SJCRH30 (cell line): ENCODE measurements at regions not wholly inside any gene's neighbourhood (a gene's known extent, or its start where the extent isn't known, plus 50 kb on each side); places are given as distances from the start of the nearest gene placed in this dataset.

Experiments
- DNase-seq, 2 experiments: peaks; one replicate each; pipeline ENCODE4 v3.0.0-alpha.2; 2015 to 2020
- H3K27ac ChIP-seq: fragments of 250-450 bp; sonication (Bioruptor Pico); 2 replicates; pipeline ENCODE4 v1.5.1; 2020; ENCODE audit warnings: mild to moderate bottlenecking, moderate library complexity
- H3K27me3 ChIP-seq: fragments of 250-450 bp; sonication (Bioruptor Pico); 2 replicates; pipeline ENCODE4 v1.5.1; 2020; ENCODE audit warnings: mild to moderate bottlenecking, moderate library complexity
- H3K36me3 ChIP-seq: fragments of 250-450 bp; sonication (Bioruptor Pico); 2 replicates; pipeline ENCODE4 v1.5.1; 2020; ENCODE audit warnings: mild to moderate bottlenecking, moderate library complexity
- H3K4me1 ChIP-seq: fragments of 250-450 bp; sonication (Bioruptor Pico); 2 replicates; pipeline ENCODE4 v1.5.1; 2020; ENCODE audit warnings: mild to moderate bottlenecking, moderate library complexity
- H3K4me3 ChIP-seq: fragments of 250-450 bp; sonication (Bioruptor Pico); 2 replicates; pipeline ENCODE4 v1.5.1; 2020; ENCODE audit warnings: mild to moderate bottlenecking, moderate library complexity
- H3K9me3 ChIP-seq: fragments of 250-450 bp; sonication (Bioruptor Pico); replicated peaks from 2 replicates; pipeline ENCODE4 v1.5.1; 2020; ENCODE audit warnings: mild to moderate bottlenecking, moderate library complexity

- H3K36me3 ChIP-seq = no peaks in the 10 kb centered on the region
- H3K27me3 ChIP-seq = no peaks in the 10 kb centered on the region
- no peak overlapping the region for H3K4me3 ChIP-seq
- no peaks in the 10 kb centered on the region for H3K9me3 ChIP-seq
- H3K4me1 ChIP-seq = no peaks in the 10 kb centered on the region
- no peak for DNase-seq
- no peak overlapping the region for H3K27ac ChIP-seq
Observed at GRCh38 chr2:4412637-4413187, 709.3 kb downstream of the DCDC2C start.

- H3K27me3 ChIP-seq = no peaks in the 10 kb centered on the region
- H3K27ac ChIP-seq = no peak overlapping the region
- no peaks in the 10 kb centered on the region for H3K36me3 ChIP-seq
- H3K9me3 ChIP-seq = no peaks in the 10 kb centered on the region
- no peak overlapping the region for H3K4me3 ChIP-seq
- H3K4me1 ChIP-seq = no peaks in the 10 kb centered on the region
- DNase-seq = no peak
Observed at GRCh38 chr2:4415171-4415570, 711.8 kb downstream of the DCDC2C start.

GRCh38 chr2:4415810-4416413, 712.5 kb downstream of the DCDC2C start:
- Histone ChIP-seq H3K36me3 (no peaks in the 10 kb centered on the region), H3K27ac (no peak overlapping the region), H3K4me1 (no peaks in the 10 kb centered on the region), H3K4me3 (no peak overlapping the region), H3K9me3 (no peaks in the 10 kb centered on the region), H3K27me3 (no peaks in the 10 kb centered on the region)
- DNase-seq = no peak

GRCh38 chr2:4416431-4416830, 713.1 kb downstream of the DCDC2C start:
- DNase-seq = no peak
- Histone ChIP-seq H3K4me3 (no peak overlapping the region), H3K36me3 (no peaks in the 10 kb centered on the region), H3K27me3 (no peaks in the 10 kb centered on the region), H3K27ac (no peak overlapping the region), H3K9me3 (no peaks in the 10 kb centered on the region), H3K4me1 (no peaks in the 10 kb centered on the region)

GRCh38 chr2:4417771-4418170, 714.4 kb downstream of the DCDC2C start:
- no peak overlapping the region for H3K27ac ChIP-seq
- no peaks in the 10 kb centered on the region for H3K4me1 ChIP-seq
- no peaks in the 10 kb centered on the region for H3K9me3 ChIP-seq
- DNase-seq = no peak
- H3K4me3 ChIP-seq = no peak overlapping the region
- H3K36me3 ChIP-seq = no peaks in the 10 kb centered on the region
- H3K27me3 ChIP-seq = no peaks in the 10 kb centered on the region

- Histone ChIP-seq H3K27ac (no peak overlapping the region), H3K9me3 (no peaks in the 10 kb centered on the region), H3K4me1 (no peaks in the 10 kb centered on the region), H3K36me3 (no peaks in the 10 kb centered on the region), H3K27me3 (no peaks in the 10 kb centered on the region), H3K4me3 (no peak overlapping the region)
- no peak for DNase-seq
Observed at GRCh38 chr2:4420032-4420431, 716.7 kb downstream of the DCDC2C start.

GRCh38 chr2:4424153-4424552, 720.8 kb downstream of the DCDC2C start:
- no peaks in the 10 kb centered on the region for H3K36me3 ChIP-seq
- H3K9me3 ChIP-seq = no peaks in the 10 kb centered on the region; the same call in 1 of the 2 replicates
- H3K27me3 ChIP-seq = no peaks in the 10 kb centered on the region
- no peak overlapping the region for H3K27ac ChIP-seq
- no peak overlapping the region for H3K4me3 ChIP-seq
- no peaks in the 10 kb centered on the region; the same call in 1 of the 2 replicates for H3K4me1 ChIP-seq
- no peak for DNase-seq

- peak; percentile 34 to 36 for DNase-seq
- H3K4me3 ChIP-seq = no peak overlapping the region
- no peaks in the 10 kb centered on the region; the same call in 1 of the 2 replicates for H3K4me1 ChIP-seq
- no peaks in the 10 kb centered on the region for H3K36me3 ChIP-seq
- no peaks in the 10 kb centered on the region for H3K27me3 ChIP-seq
- H3K27ac ChIP-seq = no peak overlapping the region
- H3K9me3 ChIP-seq = no peaks in the 10 kb centered on the region; the same call in 1 of the 2 replicates
Observed at GRCh38 chr2:4427083-4427482, 723.7 kb downstream of the DCDC2C start.

GRCh38 chr2:4445821-4446220, 742.4 kb downstream of the DCDC2C start:
- Histone ChIP-seq H3K4me1 (peaks cover 2% of the 10 kb centered on the region; the same call in 1 of the 2 replicates), H3K36me3 (no peaks in the 10 kb centered on the region), H3K27ac (no peak overlapping the region), H3K27me3 (no peaks in the 10 kb centered on the region), H3K4me3 (no peak overlapping the region), H3K9me3 (no peaks in the 10 kb centered on the region)
- DNase-seq = peak; percentile 28 to 53

- H3K27me3 ChIP-seq = no peaks in the 10 kb centered on the region
- H3K4me1 ChIP-seq = no peaks in the 10 kb centered on the region
- H3K9me3 ChIP-seq = no peaks in the 10 kb centered on the region; the same call in 1 of the 2 replicates
- no peak overlapping the region for H3K27ac ChIP-seq
- no peak overlapping the region for H3K4me3 ChIP-seq
- DNase-seq = no peak
- no peaks in the 10 kb centered on the region for H3K36me3 ChIP-seq
Observed at GRCh38 chr2:4454907-4455306, 751.5 kb downstream of the DCDC2C start.

- Histone ChIP-seq H3K4me3 (no peak overlapping the region), H3K27ac (no peak overlapping the region), H3K36me3 (no peaks in the 10 kb centered on the region), H3K4me1 (no peaks in the 10 kb centered on the region), H3K27me3 (no peaks in the 10 kb centered on the region), H3K9me3 (no peaks in the 10 kb centered on the region; the same call in 1 of the 2 replicates)
- DNase-seq = no peak
Observed at GRCh38 chr2:4455486-4456155, 752.2 kb downstream of the DCDC2C start.

GRCh38 chr2:4464634-4465266, 761.4 kb downstream of the DCDC2C start:
- H3K36me3 ChIP-seq = no peaks in the 10 kb centered on the region
- H3K4me1 ChIP-seq = peaks cover 7% of the 10 kb centered on the region
- no peak for DNase-seq
- no peaks in the 10 kb centered on the region for H3K27me3 ChIP-seq
- no peaks in the 10 kb centered on the region for H3K9me3 ChIP-seq
- no peak overlapping the region for H3K4me3 ChIP-seq
- no peak overlapping the region for H3K27ac ChIP-seq

GRCh38 chr2:4465671-4466070, 762.3 kb downstream of the DCDC2C start:
- peaks cover 1% of the 10 kb centered on the region; the same call in 1 of the 2 replicates for H3K27me3 ChIP-seq
- H3K4me1 ChIP-seq = peaks cover 7% of the 10 kb centered on the region
- H3K27ac ChIP-seq = no peak overlapping the region
- no peaks in the 10 kb centered on the region for H3K36me3 ChIP-seq
- no peaks in the 10 kb centered on the region for H3K9me3 ChIP-seq
- peak; percentile 12 to 50 for DNase-seq
- no peak overlapping the region for H3K4me3 ChIP-seq

GRCh38 chr2:4475618-4476017, 772.2 kb downstream of the DCDC2C start:
- Histone ChIP-seq H3K4me3 (no peak overlapping the region), H3K27ac (no peak overlapping the region), H3K36me3 (no peaks in the 10 kb centered on the region), H3K9me3 (no peaks in the 10 kb centered on the region), H3K4me1 (no peaks in the 10 kb centered on the region), H3K27me3 (peaks cover 2% of the 10 kb centered on the region; the same call in 1 of the 2 replicates)
- no peak for DNase-seq

GRCh38 chr2:4483050-4483449, 779.7 kb downstream of the DCDC2C start:
- no peak for DNase-seq
- Histone ChIP-seq H3K4me1 (peaks cover 12% of the 10 kb centered on the region; the same call in 1 of the 2 replicates), H3K27ac (no peak overlapping the region), H3K36me3 (no peaks in the 10 kb centered on the region), H3K27me3 (no peaks in the 10 kb centered on the region), H3K9me3 (no peaks in the 10 kb centered on the region; the same call in 1 of the 2 replicates), H3K4me3 (no peak overlapping the region)
